Mammary epithelial cell (primary cell): ENCODE measurements at regions not wholly inside any gene's neighbourhood (a gene's known extent, or its start where the extent isn't known, plus 50 kb on each side); places are given as distances from the start of the nearest gene placed in this dataset.

Experiments
- CTCF ChIP-seq, 2 donors: IDR thresholded peaks in 1 of 2; conservative IDR thresholded peaks in 1 of 2; 2 replicates each; pipeline ENCODE4 v1.5.1; 2011 to 2012; ENCODE audit warnings: inconsistent platforms in 2 of 2, low read length in 2 of 2, mild to moderate bottlenecking in 2 of 2, control low read depth in 1 of 2, low read depth in 1 of 2; ENCODE audit not compliant: insufficient read depth in 1 of 2; ENCODE audit errors: extremely low read depth in 1 of 2
- EZH2 ChIP-seq: IDR thresholded peaks from 2 replicates; pipeline ENCODE4 v1.6.1; 2012; ENCODE audit warnings: low read length, inconsistent platforms, borderline replicate concordance

GRCh38 chr13:50124536-50125303 lies 109.5 kb downstream of the KCNRG start:
- TF ChIP-seq CTCF (conservative IDR thresholded peaks at IDR 0.05 in 1 of 2, IDR thresholded peaks at IDR 0.05 in 1 of 2; ENCODE audit: extremely low read depth in 1 of 2, insufficient read depth in 1 of 2, low read depth in 1 of 2, low read length in 2 of 2), result no peak
- TF ChIP-seq EZH2, result no peak
